Stimulated activated CD4-positive, alpha-beta T cell treated with anti-CD3 and anti-CD28 coated beads, Interleukin-4, amount 100 ng/mL, for 48 hours (primary cell): ENCODE measurements at regions not wholly inside any gene's neighbourhood (a gene's known extent, or its start where the extent isn't known, plus 50 kb on each side); places are given as distances from the start of the nearest gene placed in this dataset.

Source experiments
- DNase-seq, 2 donors: peaks; one replicate each; pipeline ENCODE4 v3.0.0-alpha.2; 2020; ENCODE audit warnings: low read depth in 2 of 2

DNA sequence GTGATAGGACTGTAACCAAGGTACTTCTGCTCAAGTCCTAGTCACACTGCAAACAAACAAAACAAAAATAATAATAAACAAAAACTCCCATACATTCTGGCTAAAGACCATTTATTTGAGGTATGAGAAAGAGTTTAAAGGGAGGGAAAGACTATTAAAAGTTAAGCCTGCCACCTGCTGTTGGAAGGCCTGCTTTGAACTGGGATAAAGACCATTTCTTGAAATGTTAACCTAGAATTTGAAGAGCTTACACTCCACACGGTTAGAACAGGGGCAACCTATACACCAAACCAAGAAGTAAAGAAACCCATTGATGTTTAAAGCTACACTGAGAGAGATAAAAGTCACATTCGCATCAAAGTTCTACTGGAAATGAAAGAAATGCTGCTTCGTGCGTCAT, 548.7 kb upstream of the DIPK2B start:
- DNase-seq, result no peak

DNA sequence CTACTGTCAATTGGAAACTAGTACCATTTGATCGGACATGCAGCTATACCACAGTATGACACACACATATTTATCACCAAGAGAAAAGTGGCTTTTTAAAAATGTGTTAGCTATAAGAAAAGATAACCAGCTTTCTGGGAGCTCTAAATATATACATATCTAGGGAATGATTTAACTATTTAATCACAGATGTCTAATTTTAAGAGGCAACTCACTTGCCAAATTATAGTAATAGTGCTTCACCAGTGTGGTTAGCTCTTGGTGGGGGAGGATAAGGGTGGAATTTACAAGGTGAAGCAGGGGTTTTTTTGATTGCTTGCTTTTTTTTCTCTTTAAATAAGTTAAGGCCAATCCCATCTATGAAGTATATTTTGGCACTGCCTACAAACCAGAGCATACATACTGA, 547.7 kb upstream of the DIPK2B start:
- DNase-seq, result no peak

DNA sequence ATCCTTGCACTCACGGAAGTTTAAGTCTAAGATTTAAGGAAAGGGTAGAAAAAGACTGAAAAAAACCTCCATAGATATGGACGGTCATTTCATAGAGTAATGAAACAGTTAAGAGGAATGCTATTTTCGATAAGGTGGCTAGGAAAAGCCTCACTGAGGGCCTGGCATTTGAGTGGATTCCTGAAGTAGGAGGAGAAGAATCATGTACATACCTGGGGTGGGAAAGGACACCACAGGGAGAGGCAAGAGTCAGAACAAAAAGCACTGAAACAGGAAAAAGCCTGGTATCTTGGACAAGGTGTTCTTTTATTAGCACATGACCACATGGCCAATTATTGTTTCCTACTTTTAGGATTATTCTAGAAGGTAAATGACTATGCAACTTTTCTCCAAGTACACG, 547.2 kb upstream of the DIPK2B start:
- DNase-seq, result no peak

DNA sequence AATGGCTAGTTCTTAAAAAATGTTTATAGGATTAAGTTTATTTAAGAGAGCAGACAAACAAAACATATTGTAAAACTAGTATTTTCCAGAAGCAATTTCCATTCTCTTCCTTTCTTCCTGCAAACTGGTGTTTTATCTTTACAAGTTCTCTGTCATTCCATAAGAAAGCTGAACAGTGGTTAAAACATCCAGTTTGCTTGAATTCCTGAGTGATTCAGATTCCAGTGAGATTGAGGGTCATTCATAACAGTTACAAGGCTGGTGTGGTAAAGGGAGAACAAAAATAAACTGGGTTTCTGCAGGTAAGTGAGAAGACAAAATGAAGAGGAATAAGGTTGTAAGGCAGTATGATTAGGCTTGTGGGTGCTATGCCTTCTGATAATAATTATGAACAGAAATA, 544.8 kb upstream of the DIPK2B start:
- no peak for DNase-seq

DNA sequence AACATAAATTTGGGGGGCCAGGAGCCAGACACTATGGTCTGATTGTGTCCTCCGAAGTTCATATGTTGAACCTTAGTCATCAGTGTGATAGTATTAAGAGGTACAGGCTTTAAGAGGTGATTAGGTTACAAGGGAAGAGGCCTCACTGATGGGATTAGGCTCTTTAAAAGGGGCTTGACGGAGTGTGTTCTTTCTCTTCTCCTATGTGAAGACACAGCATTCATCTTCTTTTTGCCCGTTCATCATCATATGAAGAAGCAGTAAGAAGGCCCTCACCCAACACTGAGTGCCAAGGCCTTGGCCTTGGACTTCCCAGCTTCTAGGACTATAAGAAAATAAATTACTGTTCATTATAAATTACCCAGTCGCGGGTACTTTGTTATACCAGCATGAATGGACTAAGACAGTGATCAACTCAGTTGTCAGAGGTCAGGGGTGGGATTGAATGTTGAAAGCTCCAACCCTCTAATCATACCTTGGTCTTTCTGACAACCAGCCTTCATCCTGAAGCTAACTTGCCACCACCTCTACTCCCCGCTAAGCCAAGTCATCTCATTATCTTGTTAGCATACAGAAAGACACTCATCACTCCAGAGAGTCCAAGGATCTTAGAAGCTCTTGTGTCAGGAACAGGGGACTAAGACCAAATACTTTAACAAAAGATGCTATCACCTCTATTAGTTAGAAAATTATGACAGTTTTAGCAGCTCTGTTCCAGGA, 543.4 kb upstream of the DIPK2B start:
- no peak for DNase-seq

DNA sequence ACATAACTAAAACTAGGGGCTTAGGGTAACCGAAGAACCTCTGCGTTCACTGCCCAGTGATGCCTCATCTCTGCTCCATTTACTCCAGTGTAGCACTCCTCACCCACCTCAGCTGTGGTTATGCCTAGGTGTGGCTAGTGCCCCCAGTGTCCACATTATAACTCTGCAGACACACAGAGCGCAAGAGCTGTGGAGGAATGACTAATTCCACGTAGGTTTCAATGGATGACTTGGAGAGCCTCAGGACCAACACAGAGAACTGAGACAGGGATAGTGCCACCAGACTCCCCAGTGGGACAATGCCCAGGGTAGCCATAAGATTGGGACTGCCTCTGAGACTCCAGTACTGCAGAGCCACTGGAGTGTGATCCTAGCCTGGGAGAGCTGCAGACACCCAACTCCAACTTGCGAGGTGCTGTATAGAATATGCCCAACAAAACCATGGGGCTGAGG, 542.4 kb upstream of the DIPK2B start:
- no peak for DNase-seq

DNA sequence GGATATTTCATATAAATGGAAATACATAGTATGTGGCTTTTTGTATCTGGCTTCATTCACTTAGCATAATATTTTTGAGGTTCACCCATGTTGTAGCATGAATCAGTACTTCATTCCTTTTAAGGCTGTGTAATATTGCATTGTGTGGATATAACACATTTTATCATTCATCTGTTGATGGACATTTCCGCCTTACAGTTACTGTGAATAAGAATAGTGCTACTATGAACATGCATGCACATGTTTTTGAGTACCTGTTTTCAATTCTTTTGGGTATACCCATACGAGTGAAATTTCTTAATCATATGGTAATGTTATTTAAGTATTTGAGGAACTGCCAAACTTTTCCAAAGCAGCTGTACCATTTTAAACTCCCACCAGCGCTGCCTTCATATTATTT, 539.6 kb upstream of the DIPK2B start:
- no peak for DNase-seq

DNA sequence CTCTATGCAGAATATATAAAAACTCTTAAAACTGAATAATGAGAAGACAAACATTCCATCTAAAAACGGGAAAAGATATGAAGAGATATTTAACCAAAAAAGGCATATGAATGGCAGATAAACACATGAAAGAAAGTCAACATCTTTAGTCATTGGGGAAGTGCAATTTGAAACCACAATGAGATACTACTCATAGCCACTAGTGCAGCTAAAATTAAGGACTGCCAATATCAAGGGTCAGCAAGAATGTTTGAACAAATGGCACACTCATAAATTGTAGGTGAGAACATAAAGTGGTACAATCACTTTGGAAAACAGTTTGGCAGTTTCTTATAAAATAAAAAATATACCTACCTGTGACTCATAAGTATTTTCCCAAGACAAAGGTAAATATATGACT, 534.9 kb upstream of the DIPK2B start:
- DNase-seq, result no peak

DNA sequence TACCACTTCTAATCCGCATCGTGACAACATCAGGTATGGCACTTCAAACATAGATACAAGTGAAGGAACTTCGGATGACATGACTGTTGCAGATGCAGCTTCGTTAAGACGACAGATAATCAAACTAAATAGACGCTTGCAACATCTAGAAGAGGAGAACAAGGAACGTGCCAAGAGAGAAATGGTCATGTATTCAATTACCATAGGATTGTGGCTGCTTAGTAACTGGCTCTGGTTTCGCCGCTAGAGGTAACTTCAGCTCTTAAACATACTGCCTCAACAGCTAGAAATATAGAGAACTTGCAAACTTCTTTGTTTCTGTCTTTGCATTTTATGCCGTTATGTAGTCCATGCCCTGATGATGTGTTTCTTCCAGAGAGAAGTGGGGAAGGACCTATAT, 530.8 kb upstream of the DIPK2B start:
- no peak for DNase-seq

DNA sequence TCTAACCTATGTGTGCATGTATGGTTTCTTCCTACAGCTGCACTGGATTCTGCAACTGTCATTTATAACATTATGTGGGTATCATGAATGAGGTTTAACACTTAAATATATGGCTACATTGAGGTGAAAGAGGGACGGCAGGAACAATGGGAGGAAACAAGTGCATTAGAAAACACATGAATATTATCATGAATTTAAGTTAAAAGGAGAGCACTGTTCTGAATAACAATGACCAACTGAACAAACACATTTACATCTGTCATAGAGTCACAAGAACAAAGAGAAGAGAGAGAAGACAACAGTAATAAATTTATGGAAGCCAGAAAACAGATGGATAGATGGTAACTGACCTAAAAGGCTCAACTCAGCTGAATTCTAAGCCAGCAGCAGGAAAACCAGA, 527.1 kb upstream of the DIPK2B start:
- DNase-seq, result no peak

DNA sequence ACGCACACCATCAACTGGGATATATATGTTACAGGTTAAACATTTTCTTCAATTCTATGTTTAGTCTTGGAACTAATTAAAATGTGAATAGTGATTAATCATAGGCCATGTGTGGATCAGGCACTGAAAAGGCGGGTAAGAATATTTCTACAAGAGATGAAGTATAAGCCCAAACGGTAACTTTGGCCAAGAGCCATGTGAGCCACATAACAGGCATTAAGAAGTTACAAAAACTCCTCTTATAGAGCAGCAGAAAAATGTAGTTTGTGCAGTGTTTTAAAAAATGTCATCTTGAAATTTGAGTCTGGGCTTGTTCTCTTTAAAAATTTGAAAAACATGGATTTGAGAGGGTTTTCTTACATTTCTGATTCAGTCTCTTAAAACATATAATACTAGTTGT, 521.8 kb upstream of the DIPK2B start:
- DNase-seq, result no peak

DNA sequence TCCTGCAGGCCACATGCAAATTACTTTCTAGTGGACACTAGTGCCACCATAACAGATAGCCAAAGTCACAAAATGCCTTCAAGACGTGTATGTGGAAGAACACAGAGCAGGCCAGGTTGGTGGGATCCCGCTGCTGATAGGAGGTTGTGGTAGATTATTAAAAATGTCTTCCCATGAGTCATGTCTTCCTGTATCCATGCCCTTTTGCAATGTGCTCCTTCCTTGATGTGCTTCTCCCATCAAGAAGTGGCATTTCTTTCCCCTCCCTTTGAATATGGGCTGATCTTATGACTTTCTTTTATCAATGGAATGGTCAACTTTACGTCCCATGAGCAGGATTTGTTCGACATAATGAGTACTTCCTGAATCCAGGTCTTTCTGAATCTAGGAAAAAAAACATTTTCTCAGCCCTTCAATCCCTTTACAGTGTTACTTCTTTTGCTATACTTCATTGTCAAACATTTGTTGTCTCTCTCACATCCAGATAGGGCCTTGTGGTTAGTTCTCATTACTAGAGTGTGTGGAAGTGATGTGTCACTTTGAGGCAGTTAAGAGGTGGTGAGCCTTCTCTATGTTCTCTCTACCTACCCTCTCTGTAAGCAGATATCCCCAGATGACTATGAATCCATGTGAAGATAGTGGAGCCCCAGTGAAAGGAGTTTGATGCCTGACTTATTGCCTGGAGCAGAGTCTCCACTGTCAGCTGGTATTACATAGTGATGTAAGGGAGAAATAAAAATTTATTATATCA, 519.2 kb upstream of the DIPK2B start:
- DNase-seq, result no peak

DNA sequence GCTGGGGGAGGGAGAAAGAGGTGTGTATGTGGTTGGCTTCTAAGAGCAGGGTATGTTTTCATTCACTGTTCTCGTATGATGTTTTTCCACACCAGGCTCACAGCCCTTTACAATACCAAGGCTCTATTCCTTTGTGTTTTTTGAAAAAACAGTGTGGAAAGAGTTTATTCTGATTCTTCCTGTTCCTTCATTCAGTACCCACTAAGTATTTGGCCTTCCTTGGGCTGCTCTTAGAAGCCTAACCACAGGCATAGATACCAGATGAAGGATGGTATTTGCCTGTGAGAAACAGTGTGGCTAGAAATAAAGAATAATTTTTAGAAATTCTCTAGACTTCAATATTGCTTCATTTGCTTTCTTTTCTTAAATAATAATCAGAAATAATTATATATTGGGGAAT, 518.0 kb upstream of the DIPK2B start:
- no peak for DNase-seq

DNA sequence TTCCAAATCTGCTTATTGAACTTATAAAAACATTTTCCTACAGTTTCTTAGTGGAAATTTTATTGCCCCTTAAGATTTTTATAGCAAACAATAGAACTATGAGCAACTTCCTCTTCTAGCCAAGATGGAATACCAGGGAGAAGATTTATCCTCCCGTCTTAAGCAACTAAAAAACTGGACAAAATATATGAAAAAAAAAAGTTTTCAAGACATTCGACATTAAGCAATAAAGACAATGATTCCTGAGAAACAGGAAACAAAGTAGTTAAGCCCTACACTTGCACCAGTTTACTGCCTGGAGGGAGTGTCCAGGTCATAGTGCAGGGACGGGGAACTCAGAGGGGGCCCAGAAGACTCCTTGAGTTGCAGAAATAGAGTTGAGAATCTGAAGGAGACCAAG, 516.1 kb upstream of the DIPK2B start:
- no peak for DNase-seq

DNA sequence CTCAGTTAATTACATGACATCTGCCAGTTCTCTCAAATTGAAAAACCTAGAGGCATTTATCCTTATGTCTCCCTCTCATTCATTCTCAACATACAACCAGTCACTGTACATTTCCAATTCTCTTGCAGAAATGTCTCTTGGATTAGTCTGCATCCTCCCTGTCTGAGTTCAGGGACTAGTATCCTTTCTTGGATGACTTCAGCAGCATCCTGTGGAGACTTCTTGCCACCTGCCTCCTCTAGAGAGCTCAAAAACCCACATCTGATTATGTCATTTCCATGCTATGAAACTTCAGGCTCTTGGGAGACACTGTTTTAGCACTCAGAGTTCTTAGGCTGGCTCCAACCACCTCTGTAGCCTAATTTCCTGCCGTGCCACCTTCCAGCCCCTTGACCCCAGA, 515.1 kb upstream of the DIPK2B start:
- DNase-seq, result no peak

DNA sequence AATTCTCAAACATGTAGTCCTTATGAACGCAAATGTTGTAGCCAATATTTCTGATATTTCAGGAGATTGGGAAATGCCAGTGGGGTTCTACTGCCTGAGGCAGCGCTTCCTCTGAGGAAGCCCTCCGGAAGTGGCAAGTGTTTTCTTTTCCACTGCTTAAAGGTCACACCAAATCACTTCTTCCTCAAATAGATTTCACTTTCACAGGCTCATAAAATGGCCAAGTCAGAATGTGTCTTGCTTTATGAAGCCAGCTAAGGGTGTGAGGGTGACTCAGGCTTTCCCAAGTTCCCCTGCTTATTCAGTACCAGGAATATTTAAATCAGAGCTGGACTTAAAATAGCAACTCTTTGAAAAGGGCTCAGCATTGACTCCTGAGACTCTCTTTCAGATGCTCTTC, 514.2 kb upstream of the DIPK2B start:
- DNase-seq, result peak in 1 of 2 donors; percentile 16

DNA sequence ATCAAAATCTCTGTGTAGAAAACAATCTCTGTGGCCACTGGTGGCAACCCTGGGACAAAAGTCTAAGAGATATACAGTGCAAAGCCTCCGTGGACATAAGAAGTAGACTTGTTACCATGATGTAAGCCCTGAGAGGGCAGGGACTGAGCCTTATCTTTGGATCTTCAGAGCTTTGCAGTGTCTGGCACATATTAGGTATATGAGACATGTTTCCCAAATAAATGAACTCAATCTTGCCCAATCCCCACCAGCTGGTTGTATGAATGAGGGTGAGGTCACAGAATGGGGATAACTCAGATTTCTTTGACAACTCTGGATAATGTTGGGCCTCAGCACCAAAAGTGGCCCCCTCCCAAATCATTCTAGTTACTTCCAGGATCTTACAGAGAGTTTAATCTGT, 511.4 kb upstream of the DIPK2B start:
- DNase-seq, result no peak

DNA sequence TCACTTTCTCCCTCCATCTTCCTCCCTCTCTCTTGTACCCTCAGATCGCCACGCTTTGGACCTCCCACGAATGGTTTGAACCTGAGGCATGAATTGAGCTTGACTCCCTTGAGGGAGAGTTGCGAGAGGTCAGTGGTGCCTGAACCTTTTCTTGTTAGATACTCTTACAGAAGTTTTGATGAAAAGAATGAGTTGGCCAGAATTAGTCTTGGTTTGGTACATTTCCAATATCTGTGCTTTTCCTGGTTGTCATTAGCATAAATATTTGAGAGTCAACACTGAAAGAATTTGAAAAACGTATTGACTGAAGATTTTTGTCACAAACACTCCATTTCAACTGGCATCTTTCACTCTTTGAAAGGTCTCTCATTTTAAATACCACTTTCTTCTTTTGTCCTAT, 510.6 kb upstream of the DIPK2B start:
- DNase-seq, result no peak

DNA sequence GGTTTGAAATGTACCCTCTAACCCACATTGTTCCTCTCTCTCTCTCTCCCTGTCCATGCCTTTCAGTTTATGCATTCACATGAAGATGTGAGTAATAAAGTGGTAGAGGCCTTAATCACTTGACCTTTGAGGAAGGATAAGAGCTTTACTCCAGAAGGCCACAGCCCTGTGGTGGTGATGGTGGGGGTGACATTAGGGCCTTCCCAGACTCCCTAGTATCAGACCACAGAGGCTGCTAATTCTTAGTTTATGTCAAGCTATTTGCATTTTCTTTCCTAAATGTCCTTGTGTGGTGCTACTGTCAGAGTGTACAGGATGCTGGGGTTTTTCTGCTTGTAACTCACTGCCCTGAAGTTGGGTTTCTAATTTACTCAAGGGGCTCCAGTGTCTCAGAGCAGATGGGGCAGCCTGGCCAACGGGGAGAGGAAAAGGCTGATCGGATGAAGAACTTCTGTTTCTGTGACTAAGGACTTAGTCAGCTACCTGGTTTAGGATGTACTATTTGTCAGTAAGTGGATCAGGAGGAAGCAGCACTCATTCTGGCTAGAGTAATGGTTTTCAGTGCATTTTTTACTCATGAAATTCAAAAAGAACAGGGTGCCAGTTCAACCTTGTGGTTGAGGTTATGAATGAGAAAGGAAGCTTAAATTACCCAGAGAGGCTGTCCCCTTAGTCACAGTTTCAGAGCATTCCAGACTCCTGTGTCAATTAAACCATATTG, 509.6 kb upstream of the DIPK2B start:
- DNase-seq, result peak; percentile 20 to 55

DNA sequence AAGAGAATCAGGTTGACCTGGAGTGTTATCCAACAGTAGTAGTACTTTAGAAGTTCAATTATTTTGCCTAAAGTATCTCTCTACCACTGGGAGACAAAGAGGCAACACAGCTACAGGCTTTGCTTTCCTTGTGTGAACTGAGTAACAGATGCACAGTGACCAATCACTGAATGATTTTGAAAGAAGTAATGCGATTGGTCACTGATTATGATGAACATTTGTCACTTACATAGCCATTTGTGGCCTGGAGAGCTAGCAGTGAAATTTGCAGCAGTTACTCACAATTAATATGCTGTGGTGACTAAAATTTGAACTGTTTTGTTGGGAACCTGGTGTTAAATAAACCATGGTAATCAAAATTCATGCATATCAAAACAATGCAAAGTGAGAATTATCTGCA, 508.7 kb upstream of the DIPK2B start:
- no peak for DNase-seq

DNA sequence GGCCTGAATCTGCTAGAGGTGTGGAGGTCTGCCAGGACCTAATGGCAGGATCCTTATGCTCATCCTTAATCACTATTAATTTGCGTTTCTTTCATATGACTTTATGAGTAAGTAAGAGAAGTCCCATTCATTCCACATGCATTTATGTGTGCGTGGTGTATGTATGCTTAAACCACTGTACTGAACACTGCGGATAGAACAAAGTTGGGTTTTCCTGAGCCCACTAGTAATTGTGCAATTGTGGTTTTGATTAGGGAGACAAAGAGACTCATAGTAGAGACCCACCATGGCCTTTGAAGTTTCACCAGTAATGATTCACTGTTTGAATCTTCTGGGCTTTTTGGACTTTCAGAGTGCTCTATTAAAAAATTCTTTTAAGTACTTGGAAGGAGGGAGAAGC, 498.5 kb upstream of the DIPK2B start:
- no peak for DNase-seq

DNA sequence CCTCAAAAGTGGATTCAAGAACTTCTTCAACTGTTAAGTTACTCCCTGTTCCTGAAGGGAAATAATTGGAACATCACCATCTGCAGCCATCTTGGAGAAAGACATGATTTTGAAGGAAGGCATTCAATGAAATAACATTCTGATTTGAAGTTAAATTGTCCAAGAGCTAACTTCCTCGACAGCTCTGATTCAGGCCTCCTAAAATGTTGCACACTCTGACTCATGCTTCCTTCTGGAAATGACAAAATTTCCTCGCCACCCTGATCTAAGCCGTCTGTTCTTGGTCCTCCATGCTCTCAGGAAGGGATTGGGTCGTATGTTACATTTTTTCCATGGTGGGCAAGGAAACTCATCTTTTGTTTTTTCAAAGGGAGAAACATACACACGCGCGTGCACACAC, 496.9 kb upstream of the DIPK2B start:
- DNase-seq, result no peak

DNA sequence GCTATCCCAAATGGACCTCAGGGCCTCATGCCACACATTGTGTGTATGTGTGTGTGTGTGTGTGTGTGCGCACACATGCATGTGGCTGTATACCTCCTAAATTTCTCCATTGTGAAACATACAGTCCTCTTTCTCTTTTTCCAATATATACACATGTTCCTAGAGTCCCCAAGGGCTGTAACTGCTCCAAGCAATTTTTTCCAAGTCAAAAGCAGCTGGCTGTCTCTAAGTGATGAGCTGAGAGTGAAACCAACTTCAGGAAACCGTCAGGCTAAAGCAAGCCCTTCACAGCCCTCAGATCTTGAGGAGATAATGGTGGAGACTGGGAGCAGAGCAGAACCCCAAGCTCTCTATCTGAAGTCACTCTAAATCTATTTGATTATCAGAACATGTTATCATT, 496.1 kb upstream of the DIPK2B start:
- no peak for DNase-seq
